NCI-H1694 treated with DMSO at 0.1 percent for 48 hours (cell line): ENCODE measurements at regions not wholly inside any gene's neighbourhood (a gene's known extent, or its start where the extent isn't known, plus 50 kb on each side); places are given as distances from the start of the nearest gene placed in this dataset.

Experiments
- DNase-seq: peaks from one replicate; lab custom pipeline; 2025; lab: John Stamatoyannopoulos, UW

DNA sequence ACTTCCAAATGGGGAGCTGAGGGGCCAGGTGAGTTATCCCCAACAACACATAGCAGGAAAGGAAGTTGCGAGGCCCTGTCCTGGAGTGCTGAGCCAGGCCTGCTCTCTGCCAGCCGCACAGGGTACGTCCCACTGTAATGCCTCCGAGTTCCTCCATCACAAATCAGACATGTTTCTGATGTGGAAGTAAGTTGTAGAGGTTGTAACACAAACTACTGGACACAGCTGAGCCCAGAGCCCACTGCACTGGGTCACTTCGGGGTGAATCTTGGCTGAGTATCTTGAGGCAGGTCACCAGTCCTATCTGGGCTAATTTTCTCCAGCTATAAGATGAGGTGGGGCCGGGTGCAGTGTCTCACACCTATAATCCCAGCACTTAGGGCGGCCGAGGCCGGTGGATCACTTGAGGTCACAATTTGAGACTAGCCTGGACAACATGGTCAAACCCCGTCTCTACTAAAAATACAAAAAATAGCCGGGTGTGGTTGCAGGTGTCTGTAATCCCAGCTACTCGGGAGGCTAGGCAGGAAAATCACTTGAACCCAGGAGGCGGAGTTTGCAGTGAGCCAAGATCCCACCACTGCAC is 100.8 kb upstream of the CDH5 start:
- no peak for DNase-seq

GRCh38 chr16:66265048-66265415 is 101.5 kb upstream of the CDH5 start:
- DNase-seq, result no peak

- no peak for DNase-seq
These were observed 102.0 kb upstream of the CDH5 start for GRCh38 chr16:66264311-66265047.

GRCh38 chr16:66263973-66264310 is 102.5 kb upstream of the CDH5 start:
- no peak for DNase-seq

- DNase-seq, result no peak
These were observed 103.1 kb upstream of the CDH5 start for GRCh38 chr16:66263168-66263972.

DNA sequence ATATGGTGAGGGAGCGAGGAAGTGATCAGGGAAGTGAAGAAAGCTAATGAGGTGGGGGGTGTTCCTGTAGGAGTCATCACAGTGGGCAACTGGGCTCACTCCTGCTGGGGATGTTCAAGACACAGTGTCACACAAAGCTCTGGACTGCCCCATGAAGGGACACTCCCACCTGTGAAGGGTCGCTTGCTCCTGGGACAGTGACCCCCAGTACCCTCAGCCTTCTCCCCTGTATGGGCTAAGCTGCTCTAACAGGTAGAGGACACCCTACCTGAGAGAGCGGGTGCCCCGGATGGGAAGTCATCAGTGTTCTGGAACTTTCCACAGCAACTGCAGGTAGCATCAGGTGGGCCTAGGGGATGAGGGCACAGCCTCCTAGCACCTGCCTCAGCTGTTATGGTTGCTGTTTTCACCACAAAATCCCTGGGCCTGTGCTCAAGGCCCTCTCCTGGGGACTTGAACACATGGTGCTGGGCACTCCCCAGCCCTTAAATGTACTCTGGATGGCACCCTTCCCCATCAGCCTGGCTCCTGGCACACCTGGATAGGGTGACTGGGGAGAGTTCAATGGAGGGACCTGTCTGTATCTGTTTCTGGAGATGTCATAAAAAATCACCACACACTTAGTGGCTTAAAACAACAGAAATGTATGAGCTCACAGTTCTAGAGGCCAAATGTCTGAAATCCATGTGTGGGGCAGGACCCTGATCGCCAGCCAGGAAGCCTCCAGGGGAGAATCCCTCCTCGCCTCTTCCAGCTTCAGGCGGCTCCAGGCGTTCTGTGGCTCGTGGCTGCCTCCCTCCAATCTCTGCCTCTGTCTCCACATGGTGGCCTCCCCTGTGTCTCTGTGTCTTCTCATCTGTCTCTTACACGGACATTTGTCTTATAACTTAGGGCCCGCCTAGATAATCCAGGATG is 104.0 kb upstream of the CDH5 start:
- DNase-seq, result no peak

DNA sequence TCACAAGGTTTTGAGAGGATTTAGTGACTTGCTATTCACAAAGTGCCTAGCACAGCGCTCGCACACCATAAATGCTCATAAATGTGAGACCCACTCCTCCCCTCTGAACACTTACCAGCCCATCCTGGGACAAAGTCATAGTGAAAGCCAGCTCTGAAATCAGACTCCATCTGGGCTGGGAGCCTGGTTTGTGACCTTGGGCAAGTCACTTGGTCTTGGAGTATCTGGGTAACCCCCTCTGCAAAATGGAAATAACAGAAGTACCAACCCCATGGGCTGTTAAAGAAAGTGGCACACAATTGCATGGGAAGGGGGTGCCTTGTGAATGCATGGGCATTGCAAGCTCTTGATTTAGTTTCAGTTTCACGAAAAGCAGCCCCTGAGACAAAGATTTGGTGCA is 104.7 kb upstream of the CDH5 start:
- no peak for DNase-seq

DNA sequence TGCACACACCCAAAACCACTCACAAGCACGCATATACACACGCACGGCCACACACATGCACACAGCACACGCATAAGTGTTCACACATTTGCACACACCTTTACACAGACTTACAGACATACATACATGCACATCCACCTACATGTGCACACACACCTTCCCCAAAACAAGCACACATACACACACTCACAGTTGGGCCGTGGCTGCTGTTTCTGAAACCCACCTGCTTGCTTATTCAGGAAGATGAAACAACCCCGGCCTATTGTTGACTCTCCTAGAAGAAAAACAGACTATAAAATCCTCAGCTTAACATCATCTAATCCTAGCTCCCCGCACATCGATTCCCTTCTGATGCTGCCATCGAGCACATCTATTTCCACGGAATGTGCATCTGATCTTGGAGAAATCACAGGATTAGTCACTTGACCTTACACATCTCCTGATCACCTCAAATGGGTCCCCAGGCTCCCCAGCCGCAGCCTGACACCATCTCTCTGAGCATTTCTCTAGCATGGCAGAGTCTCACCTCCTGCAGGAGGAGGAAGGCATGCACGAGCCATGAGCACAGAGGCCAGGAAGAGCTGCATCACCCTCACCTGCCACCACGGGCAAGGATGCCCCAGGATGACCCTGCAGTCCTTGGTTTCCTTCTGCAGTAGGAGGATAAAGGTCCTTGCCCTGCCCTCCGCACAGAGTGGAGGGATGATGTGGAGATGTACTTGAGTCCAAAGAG is 105.8 kb upstream of the CDH5 start:
- DNase-seq, result no peak

DNA sequence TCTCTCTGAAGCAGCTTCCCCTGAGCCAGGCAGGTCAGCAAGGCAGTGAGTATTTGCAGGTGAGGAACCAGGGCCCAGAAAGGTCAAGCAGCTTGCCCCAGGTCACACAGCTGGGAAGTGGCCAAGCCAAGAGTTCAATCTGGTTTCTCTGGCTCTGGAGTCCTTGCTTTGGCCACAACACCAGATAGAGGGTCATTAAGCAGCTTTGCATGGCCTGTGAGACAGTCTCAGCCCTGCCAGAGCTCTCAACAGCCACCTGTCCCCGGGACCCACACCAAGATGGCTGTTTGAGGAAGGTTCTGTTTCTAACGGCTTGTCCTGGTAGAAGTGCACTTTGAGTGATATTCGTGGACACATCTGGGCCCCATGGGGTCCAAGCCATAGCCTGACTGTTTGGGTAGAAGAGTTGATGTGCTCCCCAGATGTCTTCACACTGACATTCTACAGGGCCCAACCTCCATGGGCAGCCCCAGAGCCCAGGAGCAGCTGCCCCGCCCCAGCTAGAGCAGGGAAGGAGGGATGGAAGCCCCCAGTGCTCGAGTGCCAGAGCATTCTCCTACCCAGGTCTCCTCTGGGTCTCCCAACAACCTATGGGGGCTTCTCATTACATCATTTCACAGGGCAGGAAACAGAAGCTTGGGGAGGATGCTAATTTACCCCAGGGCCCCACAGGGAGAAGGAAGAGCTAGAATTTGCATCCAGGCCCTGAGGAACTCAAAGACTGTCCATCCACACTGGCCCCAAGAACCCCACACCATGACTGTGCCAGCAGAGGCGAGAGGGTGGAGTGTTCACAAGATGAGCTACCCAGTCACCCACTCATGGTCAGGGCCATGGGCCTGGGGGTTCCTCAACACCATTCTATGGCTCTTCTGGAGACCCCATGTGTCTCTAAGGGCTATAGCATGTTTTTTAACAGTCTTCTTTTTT is 107.3 kb upstream of the CDH5 start:
- no peak for DNase-seq

GRCh38 chr16:66256919-66257318 is 109.6 kb upstream of the CDH5 start:
- DNase-seq, result no peak

DNA sequence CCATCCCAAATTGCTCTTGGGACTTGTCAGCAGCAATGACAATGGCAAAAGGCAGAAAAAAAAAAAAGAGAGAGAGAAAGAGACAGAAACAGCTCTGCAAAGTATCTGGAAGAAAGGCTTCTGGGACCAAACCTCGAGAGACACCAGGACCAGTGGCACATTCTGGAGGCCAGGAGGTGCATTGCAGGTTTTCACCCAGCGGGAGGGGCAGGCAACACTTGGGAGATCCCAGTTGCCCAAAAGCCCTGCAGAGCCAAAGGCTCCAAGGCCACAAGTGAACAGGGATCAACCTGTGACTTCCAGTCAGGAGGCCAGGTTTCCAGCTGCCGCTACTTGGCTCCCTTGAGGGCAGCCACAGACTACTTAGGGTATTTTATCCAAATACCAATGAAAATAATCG is 110.8 kb upstream of the CDH5 start:
- no peak for DNase-seq

- no peak for DNase-seq
These were observed 111.7 kb upstream of the CDH5 start for GRCh38 chr16:66254751-66255150.

DNA sequence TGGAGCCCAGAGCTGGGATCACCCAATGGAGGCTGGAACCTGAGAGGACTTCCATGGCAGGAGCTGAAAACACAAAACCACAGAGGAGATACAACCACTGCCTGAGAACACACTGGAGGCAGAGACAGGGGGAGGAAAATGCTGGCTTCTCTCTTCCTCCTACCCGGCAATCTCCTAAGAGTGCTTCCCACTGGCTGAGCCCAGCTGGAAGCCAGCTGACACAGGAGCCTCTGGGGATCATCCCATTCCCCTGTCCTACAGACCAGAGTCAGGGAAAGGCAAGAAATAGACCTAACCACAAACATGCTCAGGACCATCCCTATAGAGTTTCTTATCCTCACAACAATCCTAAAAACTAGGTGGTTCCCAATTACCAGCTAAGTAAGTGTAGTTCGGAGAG is 112.4 kb upstream of the CDH5 start:
- no peak for DNase-seq

GRCh38 chr16:66251476-66252160 is 114.9 kb upstream of the CDH5 start:
- no peak for DNase-seq

DNA sequence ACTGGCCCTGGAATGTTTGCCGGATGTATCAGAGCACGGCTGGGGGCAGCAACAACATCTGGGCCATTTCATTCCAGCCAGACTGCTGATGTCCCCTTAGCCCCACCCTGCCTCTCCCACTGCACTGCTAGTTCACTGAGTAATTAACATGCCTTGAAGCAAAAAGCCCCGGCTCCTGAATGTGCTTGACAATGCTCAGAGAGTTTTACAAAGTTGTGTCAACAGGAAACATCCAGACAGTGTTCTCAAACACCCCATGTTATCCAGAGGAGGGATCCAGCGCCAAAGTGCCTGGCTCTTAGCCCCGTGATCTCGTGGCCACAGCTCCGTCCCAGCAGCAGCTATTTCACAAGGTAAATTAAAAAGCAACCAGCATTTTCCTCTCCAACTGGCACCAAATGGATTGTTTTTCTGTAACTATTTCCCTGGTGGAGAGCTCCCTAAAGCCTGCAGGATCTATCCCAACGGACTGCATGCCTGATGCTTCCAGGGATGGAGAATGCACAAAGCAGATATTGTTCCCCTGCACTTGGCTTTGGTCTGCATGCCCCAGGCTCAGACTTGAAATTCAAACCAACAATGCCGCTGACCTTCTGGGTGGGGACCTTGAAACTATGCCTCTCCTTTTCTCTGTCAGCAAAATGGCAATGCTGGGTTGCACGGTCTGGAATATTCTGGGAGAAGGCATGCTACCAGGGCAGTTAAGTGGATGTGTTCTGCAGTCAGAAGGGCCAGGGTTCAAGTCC is 115.6 kb upstream of the CDH5 start:
- DNase-seq, result no peak

DNA sequence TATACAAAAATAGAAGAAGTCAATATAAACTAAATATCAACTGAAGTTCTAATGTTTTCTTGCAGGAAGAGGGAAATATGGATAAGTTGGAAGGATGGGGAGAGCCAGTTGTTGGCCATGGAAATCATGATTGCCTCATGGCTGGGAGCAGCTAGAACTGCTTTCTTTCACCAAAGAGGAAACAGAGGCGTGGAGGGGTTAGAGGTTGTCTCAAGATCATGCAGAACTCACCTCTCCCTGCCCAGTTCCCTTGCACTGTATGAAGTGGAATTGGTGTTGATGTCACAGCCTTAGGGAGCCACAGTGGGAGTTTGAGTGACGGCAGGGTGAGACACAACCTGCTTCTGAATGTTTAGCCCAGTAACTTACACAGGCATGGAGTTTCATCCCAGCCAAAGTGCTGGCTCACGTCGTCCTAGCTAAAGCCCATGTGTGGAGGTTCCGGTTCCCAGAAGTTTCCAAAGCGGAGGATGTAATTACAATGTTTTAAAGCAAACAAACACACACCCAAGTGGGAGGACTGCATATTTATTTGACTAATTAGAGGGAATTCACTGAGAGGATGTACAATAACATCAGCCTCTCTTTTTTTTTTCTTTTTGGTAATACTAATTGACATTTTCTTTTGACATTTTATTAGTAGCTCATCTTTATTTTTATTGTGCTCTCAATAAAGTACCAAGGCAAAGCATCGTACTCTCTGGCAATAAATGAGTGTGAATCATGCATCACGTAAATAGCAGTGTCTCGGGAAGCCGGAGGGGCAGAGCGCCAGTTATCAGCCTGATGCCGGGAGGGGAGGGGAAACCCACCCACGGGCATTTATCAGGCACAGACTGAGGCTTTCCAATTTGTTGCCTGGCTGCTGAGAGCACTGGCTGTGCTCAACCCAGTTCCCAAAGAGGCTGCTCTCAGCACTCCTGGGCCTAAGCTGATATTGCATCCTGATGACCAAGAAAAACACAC is 118.7 kb upstream of the CDH5 start:
- DNase-seq, result no peak

DNA sequence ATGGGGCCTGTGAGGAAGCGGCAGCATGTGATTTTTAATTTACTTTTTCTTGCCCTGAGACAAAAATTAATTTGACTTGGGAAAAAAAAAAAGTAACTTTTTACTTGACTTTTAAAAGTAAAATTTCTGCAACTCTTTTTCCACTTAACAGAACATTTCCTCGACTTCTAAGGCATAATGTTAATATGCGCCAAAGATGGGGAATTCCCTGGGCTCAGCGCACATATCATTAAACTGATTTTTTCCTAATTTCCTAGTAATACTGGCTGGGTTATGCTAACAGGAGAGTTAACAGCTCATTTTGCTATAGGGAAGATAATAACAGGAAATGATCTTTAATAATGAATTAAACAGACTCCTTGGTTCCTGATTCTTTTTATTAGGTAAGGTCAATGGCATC is 120.6 kb upstream of the CDH5 start:
- no peak for DNase-seq

DNA sequence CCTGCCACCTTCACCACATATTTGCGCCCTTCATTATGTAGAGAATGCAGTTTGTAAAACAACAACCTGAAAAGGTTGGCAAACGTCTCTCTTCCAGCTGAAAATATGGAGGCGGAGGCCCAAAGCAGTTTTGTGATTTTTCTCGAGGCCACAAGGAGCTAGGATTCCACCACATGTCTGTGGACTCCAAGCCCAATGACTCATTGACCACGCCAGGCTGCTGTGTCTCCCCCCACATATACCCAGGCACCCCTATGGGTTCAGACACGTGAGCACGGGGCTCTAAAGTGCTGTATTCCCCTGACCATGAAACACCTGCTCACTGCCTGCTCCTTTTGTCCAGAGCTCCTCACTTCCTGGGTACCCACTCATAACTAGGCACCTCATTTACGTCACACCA is 121.4 kb upstream of the CDH5 start:
- no peak for DNase-seq
